ENCODE measurements at regions not wholly inside any gene's neighbourhood (a gene's known extent, or its start where the extent isn't known, plus 50 kb on each side); places are given as distances from the start of the nearest gene placed in this dataset.

DNA sequence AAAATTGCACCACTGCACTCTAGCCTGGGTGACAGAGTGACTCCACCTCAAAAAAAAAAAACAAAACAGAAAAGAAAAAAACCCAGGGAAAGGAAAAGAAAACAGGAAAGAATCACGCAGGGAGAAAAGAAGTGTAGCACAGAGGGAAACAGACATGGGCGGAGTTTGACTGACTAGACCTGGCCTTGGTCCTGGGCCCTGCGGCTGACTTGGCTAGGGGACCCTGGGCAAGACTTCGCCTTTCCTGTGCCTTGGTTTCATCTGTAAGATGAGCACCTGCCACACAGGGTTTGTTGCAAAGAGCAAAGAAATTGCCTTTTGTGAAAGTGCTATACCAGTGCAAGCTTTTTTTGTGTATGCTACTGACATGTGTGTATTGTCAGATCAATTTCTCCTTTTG is 71.3 kb upstream of the KCNG1 start:
- 51 to 53% methylated on average over 4 of the region's 4 CpGs for WGBS, 2 donors (ENCODE audit: low coverage in 1 of 2)

DNA sequence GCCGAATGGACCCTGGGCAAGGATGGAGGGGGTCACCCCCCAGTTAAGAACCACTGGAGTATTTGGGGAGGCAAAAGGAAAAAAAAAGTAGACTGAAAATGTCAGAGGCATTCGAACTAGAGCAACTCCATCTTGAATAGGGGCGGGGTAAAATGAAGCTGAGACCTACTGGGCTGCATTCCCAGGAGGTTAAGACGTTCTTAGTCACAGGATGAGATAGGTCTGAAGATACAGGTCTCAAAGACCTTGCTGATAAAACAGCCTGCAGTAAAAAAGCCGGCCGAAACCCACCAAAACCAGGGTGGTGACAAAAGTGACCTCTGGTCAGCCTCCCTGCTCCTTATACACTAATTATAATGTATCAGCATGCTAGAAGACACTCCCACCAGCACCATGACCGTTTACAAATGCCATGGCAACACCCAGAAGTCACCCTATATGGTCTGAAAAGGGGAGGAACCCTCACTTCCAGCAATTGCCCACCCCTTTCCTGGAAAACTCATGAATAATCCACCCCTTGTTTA is 70.4 kb upstream of the KCNG1 start:
- peaks cover 68% of the 10 kb centered on the region for H3K27me3 ChIP-seq
- no peak overlapping the region for H3K27ac ChIP-seq
- ATAC-seq, result no peak
- H3K4me3 ChIP-seq, result no peak overlapping the region
- H3K4me1 ChIP-seq, result no peaks in the 10 kb centered on the region
- TF ChIP-seq, protein P1, sequence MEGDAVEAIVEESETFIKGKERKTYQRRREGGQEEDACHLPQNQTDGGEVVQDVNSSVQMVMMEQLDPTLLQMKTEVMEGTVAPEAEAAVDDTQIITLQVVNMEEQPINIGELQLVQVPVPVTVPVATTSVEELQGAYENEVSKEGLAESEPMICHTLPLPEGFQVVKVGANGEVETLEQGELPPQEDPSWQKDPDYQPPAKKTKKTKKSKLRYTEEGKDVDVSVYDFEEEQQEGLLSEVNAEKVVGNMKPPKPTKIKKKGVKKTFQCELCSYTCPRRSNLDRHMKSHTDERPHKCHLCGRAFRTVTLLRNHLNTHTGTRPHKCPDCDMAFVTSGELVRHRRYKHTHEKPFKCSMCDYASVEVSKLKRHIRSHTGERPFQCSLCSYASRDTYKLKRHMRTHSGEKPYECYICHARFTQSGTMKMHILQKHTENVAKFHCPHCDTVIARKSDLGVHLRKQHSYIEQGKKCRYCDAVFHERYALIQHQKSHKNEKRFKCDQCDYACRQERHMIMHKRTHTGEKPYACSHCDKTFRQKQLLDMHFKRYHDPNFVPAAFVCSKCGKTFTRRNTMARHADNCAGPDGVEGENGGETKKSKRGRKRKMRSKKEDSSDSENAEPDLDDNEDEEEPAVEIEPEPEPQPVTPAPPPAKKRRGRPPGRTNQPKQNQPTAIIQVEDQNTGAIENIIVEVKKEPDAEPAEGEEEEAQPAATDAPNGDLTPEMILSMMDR (IDR thresholded peaks at IDR 0.05), result no peak
- TF ChIP-seq EP300 (IDR thresholded peaks at IDR 0.05) (no peak), POLR2AphosphoS5 (IDR thresholded peaks at IDR 0.05) (no peak), POLR2A (IDR thresholded peaks at IDR 0.05) (no peak)
- no peaks in the 10 kb centered on the region for H3K9me3 ChIP-seq
- WGBS, 2 donors (ENCODE audit: low coverage in 1 of 2), result 55 to 59% methylated on average over 3 to 7 of the region's 7 CpGs
- no peaks in the 10 kb centered on the region for H3K36me3 ChIP-seq

More for the DNA sequence above, 71.3 kb upstream of the KCNG1 start:
- no peaks in the 10 kb centered on the region for H3K36me3 ChIP-seq
- no peak overlapping the region for H3K4me3 ChIP-seq
- no peaks in the 10 kb centered on the region for H3K4me1 ChIP-seq
- no peaks in the 10 kb centered on the region for H3K9me3 ChIP-seq
- H3K27me3 ChIP-seq, result peaks cover 61% of the 10 kb centered on the region
- H3K27ac ChIP-seq, result no peak overlapping the region
- TF ChIP-seq POLR2A (IDR thresholded peaks at IDR 0.05) (no peak), POLR2AphosphoS5 (IDR thresholded peaks at IDR 0.05) (no peak), EP300 (IDR thresholded peaks at IDR 0.05) (no peak)
- TF ChIP-seq, protein P1 (IDR thresholded peaks at IDR 0.05), result no peak
- ATAC-seq, result no peak

DNA sequence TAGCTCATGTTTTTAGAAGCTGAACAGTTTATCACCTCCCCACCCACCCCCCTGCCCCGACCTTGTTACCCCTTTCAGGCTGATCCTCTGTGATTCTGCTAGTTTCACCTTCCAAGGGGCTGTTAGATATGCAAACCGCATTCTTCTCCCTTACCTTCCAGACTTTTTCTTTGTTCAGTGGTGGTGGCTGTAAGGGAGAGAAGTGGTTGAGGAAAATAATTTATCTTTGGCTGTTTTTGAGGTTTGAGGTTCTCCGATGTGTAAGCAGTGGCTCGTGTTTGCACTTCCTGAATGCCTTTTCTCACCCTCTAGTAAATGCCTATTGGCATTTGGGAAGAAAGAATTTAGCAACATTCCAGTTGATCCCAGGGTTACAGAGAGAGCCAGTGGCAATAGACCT is 69.4 kb upstream of the KCNG1 start:
- TF ChIP-seq, protein P1 (IDR thresholded peaks at IDR 0.05), result no peak
- TF ChIP-seq POLR2AphosphoS5 (IDR thresholded peaks at IDR 0.05), result no peak
- TF ChIP-seq POLR2A (IDR thresholded peaks at IDR 0.05), result no peak
- TF ChIP-seq EP300 (IDR thresholded peaks at IDR 0.05), result no peak
- Histone ChIP-seq H3K9me3 (no peaks in the 10 kb centered on the region), H3K4me3 (no peak overlapping the region), H3K36me3 (no peaks in the 10 kb centered on the region), H3K27me3 (peaks cover 72% of the 10 kb centered on the region), H3K4me1 (no peaks in the 10 kb centered on the region), H3K27ac (no peak overlapping the region)
- 22 to 33% methylated on average over 3 of the region's 4 CpGs for WGBS, 2 donors (ENCODE audit: low coverage in 1 of 2)
- ATAC-seq, result no peak

DNA sequence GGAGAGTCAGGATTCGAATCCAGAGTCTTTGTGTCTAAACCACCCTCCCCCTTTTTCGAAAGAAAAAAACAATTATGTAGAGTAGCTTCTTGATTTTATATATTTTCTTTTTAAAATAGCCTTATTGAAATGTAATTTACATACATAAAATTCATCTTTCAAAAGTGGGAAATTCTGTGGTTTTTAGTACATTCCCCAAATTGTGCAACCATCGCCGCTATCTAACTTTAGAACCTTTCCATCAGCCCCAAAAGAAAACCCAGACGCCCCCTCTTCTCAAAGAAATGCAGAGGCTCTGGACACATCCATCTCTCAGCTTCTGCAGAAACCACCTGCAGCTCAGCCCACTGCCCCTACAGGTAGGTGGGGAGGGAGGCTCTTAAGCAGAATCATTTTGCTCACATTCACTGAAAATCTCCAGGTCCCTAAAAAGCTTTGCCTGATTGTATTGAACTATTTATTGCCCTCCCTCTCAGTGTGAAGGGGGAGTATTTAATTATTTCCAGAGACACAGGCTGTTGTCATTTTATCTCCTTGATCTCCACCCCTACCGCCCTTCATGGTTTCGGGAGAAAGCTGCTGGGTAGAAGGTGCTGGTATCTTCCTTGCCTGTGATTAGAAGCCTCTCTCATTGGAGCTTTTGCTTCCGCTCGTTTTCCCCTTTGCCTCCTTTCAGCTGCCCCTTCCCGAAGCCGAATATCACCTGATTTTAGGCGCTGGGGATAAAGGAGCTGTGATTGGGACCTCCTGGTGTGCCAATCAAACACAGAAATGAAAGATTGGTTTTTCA is 68.7 kb upstream of the KCNG1 start:
- H3K4me1 ChIP-seq, result no peaks in the 10 kb centered on the region
- H3K27me3 ChIP-seq, result peaks cover 74% of the 10 kb centered on the region
- 25 to 39% methylated on average over 2 to 12 of the region's 12 CpGs for WGBS, 2 donors (ENCODE audit: low coverage in 1 of 2)
- H3K27ac ChIP-seq, result no peak overlapping the region
- H3K36me3 ChIP-seq, result no peaks in the 10 kb centered on the region
- no peak for ATAC-seq
- TF ChIP-seq POLR2A (IDR thresholded peaks at IDR 0.05) (no peak), POLR2AphosphoS5 (IDR thresholded peaks at IDR 0.05) (no peak), EP300 (IDR thresholded peaks at IDR 0.05) (no peak)
- TF ChIP-seq, protein P1 (IDR thresholded peaks at IDR 0.05), result no peak
- no peaks in the 10 kb centered on the region for H3K9me3 ChIP-seq
- no peak overlapping the region for H3K4me3 ChIP-seq

DNA sequence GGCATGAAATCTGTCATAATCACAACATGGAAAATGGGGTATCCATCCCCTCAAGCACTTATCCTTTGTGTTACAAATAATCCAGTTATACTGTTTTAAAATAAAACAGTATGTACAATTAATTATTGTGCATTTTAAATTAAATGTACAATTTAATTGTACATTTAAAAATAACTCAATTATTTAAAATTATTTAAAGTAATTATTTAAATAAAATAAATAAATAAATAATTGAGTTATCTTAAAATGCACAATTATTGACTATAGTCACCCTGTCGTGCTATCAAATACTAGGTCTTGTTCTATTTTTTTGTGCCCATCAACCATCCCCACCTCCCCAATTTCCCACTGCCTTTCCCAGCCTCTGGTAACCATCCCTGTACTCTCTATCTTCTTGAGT is 66.9 kb upstream of the KCNG1 start:
- TF ChIP-seq POLR2AphosphoS5 (IDR thresholded peaks at IDR 0.05) (no peak), POLR2A (IDR thresholded peaks at IDR 0.05) (no peak), EP300 (IDR thresholded peaks at IDR 0.05) (no peak)
- TF ChIP-seq, protein P1 (IDR thresholded peaks at IDR 0.05), result no peak
- Histone ChIP-seq H3K27ac (no peak overlapping the region), H3K9me3 (no peaks in the 10 kb centered on the region), H3K4me1 (no peaks in the 10 kb centered on the region), H3K27me3 (peaks cover 77% of the 10 kb centered on the region), H3K36me3 (no peaks in the 10 kb centered on the region), H3K4me3 (no peak overlapping the region)
- no peak for ATAC-seq
- 89 to 100% methylated on average over 1 of the region's 1 CpG for WGBS, 2 donors (ENCODE audit: low coverage in 1 of 2)
